GM12872 (cell line): ENCODE measurements at regions not wholly inside any gene's neighbourhood (a gene's known extent, or its start where the extent isn't known, plus 50 kb on each side); places are given as distances from the start of the nearest gene placed in this dataset.

Experiments used
- TF ChIP-seq, protein P1 (sequence below): IDR thresholded peaks from 3 replicates; pipeline ENCODE4 v1.5.1; 2011; ENCODE audit warnings: low read depth, mild to moderate bottlenecking, low read length, moderate library complexity; ENCODE audit not compliant: insufficient read depth

DNA sequence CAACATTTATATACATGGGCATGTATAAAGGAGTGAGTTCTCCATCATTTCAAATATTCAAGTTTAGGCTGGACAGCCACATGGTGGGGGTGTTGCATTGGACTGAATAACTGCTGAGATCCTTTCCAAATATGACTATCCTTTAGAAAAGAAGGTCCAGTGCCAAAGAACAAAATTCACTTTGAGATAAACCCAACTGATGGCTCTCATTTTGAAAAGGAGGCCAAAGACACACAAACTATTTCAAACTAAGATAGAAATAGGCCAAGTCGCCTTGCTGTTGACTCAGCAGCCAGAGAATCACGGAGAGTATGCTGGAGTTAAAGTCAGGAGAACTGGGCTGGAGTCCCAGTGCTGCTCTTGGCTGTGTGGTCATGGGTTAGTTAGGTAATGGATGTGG is 204.5 kb upstream of the LRATD1 start:
- TF ChIP-seq, protein P1, sequence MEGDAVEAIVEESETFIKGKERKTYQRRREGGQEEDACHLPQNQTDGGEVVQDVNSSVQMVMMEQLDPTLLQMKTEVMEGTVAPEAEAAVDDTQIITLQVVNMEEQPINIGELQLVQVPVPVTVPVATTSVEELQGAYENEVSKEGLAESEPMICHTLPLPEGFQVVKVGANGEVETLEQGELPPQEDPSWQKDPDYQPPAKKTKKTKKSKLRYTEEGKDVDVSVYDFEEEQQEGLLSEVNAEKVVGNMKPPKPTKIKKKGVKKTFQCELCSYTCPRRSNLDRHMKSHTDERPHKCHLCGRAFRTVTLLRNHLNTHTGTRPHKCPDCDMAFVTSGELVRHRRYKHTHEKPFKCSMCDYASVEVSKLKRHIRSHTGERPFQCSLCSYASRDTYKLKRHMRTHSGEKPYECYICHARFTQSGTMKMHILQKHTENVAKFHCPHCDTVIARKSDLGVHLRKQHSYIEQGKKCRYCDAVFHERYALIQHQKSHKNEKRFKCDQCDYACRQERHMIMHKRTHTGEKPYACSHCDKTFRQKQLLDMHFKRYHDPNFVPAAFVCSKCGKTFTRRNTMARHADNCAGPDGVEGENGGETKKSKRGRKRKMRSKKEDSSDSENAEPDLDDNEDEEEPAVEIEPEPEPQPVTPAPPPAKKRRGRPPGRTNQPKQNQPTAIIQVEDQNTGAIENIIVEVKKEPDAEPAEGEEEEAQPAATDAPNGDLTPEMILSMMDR, result no peak

DNA sequence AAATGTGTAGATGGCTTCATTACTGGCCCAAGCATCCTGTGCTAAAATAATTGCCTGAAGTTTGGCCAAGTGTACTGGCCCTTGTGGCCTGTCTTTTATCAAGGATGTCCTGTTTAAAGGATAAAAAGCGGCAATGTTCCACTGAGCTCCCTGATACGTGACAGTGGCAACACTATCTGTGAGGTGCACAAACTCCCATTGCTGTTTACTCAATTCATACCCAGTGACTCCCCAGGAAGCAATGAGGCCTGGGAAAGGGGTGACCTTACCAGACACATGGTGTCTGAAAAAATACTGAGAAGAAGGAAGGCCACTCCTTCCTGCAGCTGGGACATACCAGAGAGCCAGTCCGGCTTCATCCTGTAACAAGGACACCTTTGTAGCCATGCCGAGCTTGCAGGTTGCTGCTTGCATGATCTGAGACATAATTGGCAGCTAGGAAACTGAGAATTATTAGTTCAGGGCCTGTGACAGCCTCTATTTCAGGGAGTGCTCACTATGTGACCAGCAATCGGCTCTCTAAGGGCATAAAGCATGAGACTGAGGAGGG is 198.5 kb upstream of the LRATD1 start:
- TF ChIP-seq, protein P1, result no peak

DNA sequence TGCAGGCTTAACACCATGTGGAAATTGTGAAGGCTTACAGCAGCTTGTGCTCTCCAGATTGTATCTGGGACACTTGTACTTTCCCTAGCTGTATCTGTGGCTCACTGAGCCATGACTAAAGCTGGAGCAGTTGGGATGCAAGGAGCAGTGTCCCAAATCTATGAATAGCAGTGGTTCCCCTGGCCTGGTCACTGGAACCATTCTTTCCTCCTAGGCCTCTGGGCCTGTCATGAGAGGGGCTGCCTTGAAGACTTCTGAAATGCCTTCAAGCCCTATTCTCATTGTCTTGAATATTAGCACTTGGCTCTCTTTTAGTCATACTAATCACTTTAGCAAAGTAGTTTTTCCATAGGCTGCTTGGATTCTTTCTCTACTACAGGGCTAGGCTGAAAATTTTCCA is 186.8 kb upstream of the LRATD1 start:
- TF ChIP-seq, protein P1, result no peak

DNA sequence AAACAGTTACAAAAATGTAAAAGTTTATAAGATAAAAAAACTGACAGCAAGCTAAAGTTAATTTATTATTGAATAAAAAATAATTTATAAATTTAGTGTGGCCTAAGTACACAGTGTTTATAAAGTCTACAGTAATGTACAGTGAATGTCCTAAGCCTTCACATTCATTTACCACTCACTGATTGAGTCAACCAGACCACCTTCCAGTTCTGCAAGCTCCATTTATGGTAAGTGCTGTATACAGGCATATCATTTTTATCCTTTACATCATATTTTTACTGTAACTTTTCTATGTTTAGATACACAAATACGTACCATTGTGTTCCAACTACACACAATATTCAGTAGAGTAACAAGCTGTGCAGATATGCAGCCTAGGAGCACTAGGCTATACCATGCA is 184.2 kb upstream of the LRATD1 start:
- TF ChIP-seq, protein P1, result no peak

DNA sequence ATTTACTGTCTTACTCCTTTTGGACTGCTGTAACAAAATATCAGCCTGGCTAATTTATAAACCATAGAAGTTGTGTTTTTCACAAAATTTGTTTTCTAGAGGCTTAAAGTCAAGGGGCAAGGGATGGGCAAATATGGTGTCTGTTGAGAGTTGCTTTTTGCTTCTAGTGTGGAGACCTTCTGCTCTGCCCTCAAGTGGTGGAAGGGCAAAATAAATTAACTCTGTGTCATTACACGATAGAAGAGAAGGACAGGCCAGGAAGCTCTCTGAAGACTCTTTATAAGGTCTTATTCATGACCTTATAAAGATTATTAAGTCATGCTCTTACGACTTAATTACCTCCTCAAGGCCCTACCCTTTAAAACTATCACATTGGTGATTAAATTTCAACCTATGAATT is 181.2 kb upstream of the LRATD1 start:
- TF ChIP-seq, protein P1, result no peak

DNA sequence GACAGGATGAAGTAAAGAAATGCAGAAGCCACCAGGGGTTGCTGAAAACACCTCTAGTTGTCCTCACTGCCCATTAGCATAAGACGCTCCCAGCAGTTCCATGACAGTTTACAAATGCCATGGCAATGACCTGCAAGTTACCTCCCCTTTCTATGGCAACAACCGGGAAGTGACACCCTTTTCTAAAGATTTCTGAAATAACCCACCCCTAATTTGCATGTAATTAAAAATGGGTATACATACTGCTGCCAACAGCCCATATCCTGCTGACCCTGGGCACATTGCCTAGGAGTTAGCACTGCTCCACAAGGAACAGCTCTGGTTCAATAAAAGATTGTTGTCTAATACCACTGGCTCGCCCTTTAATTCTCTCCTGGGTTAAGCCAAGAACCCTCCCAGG is 178.3 kb upstream of the LRATD1 start:
- TF ChIP-seq, protein P1, result no peak

DNA sequence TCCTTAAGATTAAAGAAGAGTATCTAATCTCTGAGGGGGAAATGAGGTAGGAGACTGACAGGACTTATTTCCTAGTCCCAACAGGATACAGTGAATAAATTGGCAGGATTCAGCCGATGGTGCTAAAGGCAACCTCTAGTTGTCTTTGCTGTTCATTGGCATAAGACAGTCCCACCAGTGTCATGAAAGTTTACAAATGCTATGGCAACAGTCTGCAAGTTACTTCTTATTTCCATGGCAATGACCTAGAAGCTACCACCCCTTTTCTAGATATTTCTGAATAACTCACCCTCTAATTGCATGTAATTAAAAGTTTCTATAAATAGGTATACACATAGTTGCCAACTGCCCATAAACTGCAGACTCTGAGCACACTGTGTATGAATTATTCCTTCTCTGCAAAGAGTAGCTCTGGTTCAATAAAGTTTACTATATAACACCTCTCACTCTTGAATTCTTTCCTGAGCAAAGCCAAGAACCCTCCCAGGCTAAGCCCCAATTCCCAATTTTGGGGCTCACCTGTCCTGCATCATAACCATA is 172.7 kb upstream of the LRATD1 start:
- TF ChIP-seq, protein P1, result no peak
